OCI-LY3 (cell line): ENCODE measurements at regions not wholly inside any gene's neighbourhood (a gene's known extent, or its start where the extent isn't known, plus 50 kb on each side); places are given as distances from the start of the nearest gene placed in this dataset.
A peak's percentile ranks its signal among the peaks of the same experiment; 100 is the strongest.

ENCODE experiments used
- H2AFZ ChIP-seq: fragments of 200-600, 300-600 bp; shearing (Covaris generic); 2 replicates; pipeline ENCODE4 v1.6.0; 2014; ENCODE audit warnings: antibody characterized with exemption, low read depth, low read length
- H3K27ac ChIP-seq: fragments of 200-600, 300-600 bp; sonication (generic); 2 replicates; pipeline ENCODE4 v1.5.1; 2014; ENCODE audit warnings: mild to moderate bottlenecking, low read length, moderate library complexity, mixed read lengths
- H3K27me3 ChIP-seq: fragments of 200-600, 300-600 bp; sonication (generic); 2 replicates; pipeline ENCODE4 v1.6.1; 2014; ENCODE audit warnings: low read depth, low read length, mixed read lengths
- H3K36me3 ChIP-seq: fragments of 200-600, 300-600 bp; sonication (generic); replicated peaks from 2 replicates; pipeline ENCODE3; 2014; ENCODE audit warnings: low read depth, low read length, mixed read lengths
- H3K4me1 ChIP-seq: fragments of 300-600, 200-600 bp; sonication (generic); 2 replicates; pipeline ENCODE4 v1.6.1; 2014; ENCODE audit warnings: low read length, mixed read lengths
- H3K4me2 ChIP-seq: fragments of 200-600, 300-600 bp; sonication (generic); 2 replicates; pipeline ENCODE4 v1.6.1; 2014; ENCODE audit warnings: low read length, mixed read lengths
- H3K4me3 ChIP-seq: fragments of 300-600, 200-600 bp; sonication (generic); 2 replicates; pipeline ENCODE4 v1.5.1; 2014; ENCODE audit warnings: antibody characterized with exemption, mild to moderate bottlenecking, low read length, moderate library complexity
- H3K79me2 ChIP-seq: fragments of 300-600, 200-600 bp; shearing (Covaris generic); 2 replicates; pipeline ENCODE4 v1.6.1; 2014; ENCODE audit warnings: mild to moderate bottlenecking, low read length, mixed read lengths
- H3K9ac ChIP-seq: fragments of 300-600, 200-600 bp; shearing (Covaris generic); 2 replicates; pipeline ENCODE4 v1.6.0; 2014; ENCODE audit warnings: mild to moderate bottlenecking, low read length, moderate library complexity
- H3K9me3 ChIP-seq: fragments of 200-600, 300-600 bp; shearing (Covaris generic); 2 replicates; pipeline ENCODE4 v1.6.1; 2014; ENCODE audit warnings: low read length, mixed read lengths; ENCODE audit not compliant: insufficient read depth
- H4K20me1 ChIP-seq: fragments of 200-600, 300-600 bp; sonication (generic); 2 replicates; pipeline ENCODE4 v1.6.1; 2016; ENCODE audit warnings: low read length, mixed read lengths; ENCODE audit not compliant: insufficient read depth
- EZH2phosphoT487 ChIP-seq: fragments of 200-600 bp; shearing (Covaris generic); IDR thresholded peaks from 2 replicates; pipeline ENCODE4 v1.6.1; 2018; ENCODE audit warnings: antibody characterized with exemption, mixed run types, low read depth
- TF ChIP-seq, protein P1 (sequence below): fragments of 200-600, 300-600 bp; sonication (generic); IDR thresholded peaks from 2 replicates; pipeline ENCODE4 v1.5.1; 2014; ENCODE audit warnings: antibody characterized with exemption, low read length, low read depth

DNA sequence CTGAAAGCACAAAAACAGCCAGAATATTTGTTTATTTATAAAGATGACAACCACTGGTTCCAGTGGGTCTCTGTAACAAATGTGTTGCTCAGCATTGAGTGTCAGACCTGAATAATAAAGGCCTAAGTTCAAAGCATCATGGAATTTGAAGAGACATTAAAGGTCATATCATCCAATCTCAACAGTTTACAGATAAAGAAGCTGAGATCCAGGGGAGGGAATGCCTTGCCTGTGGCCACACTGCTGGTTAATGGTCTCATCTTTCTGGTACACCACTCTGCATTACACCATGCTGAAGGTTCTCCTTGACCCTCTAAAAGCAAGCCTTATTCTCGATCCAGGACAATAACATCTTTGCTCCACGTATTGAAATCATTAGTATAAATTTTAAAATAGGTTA lies 446.5 kb upstream of the ACVR2A start:
- TF ChIP-seq EZH2phosphoT487: no peak
- TF ChIP-seq, protein P1, sequence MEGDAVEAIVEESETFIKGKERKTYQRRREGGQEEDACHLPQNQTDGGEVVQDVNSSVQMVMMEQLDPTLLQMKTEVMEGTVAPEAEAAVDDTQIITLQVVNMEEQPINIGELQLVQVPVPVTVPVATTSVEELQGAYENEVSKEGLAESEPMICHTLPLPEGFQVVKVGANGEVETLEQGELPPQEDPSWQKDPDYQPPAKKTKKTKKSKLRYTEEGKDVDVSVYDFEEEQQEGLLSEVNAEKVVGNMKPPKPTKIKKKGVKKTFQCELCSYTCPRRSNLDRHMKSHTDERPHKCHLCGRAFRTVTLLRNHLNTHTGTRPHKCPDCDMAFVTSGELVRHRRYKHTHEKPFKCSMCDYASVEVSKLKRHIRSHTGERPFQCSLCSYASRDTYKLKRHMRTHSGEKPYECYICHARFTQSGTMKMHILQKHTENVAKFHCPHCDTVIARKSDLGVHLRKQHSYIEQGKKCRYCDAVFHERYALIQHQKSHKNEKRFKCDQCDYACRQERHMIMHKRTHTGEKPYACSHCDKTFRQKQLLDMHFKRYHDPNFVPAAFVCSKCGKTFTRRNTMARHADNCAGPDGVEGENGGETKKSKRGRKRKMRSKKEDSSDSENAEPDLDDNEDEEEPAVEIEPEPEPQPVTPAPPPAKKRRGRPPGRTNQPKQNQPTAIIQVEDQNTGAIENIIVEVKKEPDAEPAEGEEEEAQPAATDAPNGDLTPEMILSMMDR: no peak
- H3K9ac ChIP-seq: no peak overlapping the region
- H3K79me2 ChIP-seq: no peaks in the 10 kb centered on the region
- H3K27ac ChIP-seq: no peak overlapping the region
- no peaks in the 10 kb centered on the region for H3K36me3 ChIP-seq
- H3K4me1 ChIP-seq: peaks cover 21% of the 10 kb centered on the region
- H3K9me3 ChIP-seq: no peaks in the 10 kb centered on the region
- no peak overlapping the region for H3K4me2 ChIP-seq
- H2AFZ ChIP-seq: no peak overlapping the region
- H3K27me3 ChIP-seq: no peaks in the 10 kb centered on the region
- no peaks in the 10 kb centered on the region for H4K20me1 ChIP-seq
- no peak overlapping the region for H3K4me3 ChIP-seq

DNA sequence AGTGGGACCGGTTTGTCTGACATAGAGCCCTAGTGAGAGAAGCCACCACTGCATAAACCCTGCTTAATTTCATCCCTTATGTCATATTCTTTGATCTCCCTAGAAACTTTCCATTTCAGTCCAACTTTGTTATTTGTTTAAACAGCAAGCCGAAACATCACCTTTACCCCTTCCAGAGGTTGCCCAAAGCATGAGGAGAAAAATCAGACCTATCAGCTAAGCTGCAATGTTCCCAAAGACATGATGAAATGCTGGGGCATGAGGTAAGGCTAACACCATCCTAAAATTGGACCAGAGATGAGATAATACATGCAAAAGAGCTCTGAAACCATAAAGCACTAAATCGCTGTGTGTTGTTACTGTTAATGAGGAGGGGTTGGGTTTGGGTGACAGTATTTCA lies 447.9 kb upstream of the ACVR2A start:
- TF ChIP-seq, protein P1: no peak
- TF ChIP-seq EZH2phosphoT487: no peak
- H3K9me3 ChIP-seq: no peaks in the 10 kb centered on the region
- no peaks in the 10 kb centered on the region for H3K79me2 ChIP-seq
- H3K9ac ChIP-seq: no peak overlapping the region
- peaks cover 24% of the 10 kb centered on the region for H3K4me1 ChIP-seq
- no peak overlapping the region for H2AFZ ChIP-seq
- H3K36me3 ChIP-seq: no peaks in the 10 kb centered on the region
- no peaks in the 10 kb centered on the region for H3K27me3 ChIP-seq
- H3K27ac ChIP-seq: no peak overlapping the region
- no peak overlapping the region for H3K4me3 ChIP-seq
- H4K20me1 ChIP-seq: no peaks in the 10 kb centered on the region
- no peak overlapping the region for H3K4me2 ChIP-seq

DNA sequence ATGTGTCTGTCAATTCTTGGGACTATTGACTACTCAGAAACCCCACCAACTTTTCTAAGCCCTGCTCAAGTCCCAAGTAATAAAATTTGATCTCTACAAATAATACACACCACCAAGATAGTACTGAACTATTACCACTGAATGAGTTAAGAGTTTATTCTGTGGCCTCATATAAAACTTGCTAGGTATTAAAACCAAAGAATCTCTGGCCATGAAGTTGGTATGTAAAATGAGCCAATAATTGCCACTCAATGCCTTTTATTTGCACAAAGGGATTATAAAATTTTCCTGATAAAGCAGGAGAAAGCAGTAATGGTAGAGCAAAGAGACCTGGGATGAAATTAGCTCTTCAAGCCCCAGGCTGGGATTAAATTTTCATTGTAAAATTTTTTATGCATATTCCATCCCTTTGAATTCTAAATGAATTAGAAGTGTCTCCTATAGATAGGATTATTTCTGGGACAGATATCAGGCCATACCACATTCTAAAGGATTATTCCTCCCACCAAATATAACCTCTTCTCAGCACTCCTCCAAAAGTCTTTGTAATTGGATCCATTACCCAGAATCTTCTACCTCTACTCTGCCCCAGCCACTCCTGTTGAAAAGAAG lies 450.5 kb upstream of the ACVR2A start:
- Histone ChIP-seq H4K20me1 (no peaks in the 10 kb centered on the region), H3K9ac (no peak overlapping the region), H3K4me3 (no peak overlapping the region), H3K4me2 (no peak overlapping the region), H3K9me3 (no peaks in the 10 kb centered on the region), H3K4me1 (peaks cover 35% of the 10 kb centered on the region), H3K36me3 (no peaks in the 10 kb centered on the region), H2AFZ (no peak overlapping the region), H3K27me3 (peaks cover 6% of the 10 kb centered on the region), H3K79me2 (no peaks in the 10 kb centered on the region), H3K27ac (no peak overlapping the region)
- no peak for TF ChIP-seq EZH2phosphoT487
- TF ChIP-seq, protein P1: no peak

DNA sequence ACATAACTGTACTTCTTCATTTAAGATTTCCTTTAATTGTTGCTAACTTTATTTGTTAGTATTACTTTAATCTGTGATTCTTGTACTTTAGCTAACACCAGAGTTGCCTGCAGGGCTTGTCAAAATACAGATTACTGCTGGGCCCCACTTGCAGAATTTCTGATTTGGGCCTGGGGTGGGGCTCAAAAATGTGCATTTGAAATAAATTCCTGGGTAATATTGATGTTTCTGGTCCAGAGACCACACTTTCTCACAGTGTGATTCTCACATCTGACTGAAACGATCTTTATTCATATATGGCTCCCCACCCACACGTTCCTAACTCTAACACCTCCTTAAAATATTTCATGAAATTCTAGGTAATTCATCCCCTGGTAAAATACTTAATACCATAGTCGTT lies 452.6 kb upstream of the ACVR2A start:
- Histone ChIP-seq H3K4me2 (peak overlapping the region; percentile 43), H3K4me3 (peak overlapping the region; percentile 14; the same call in 1 of the 2 replicates), H3K79me2 (no peaks in the 10 kb centered on the region), H2AFZ (0 out of 2 replicates have a peak overlapping the region, but pooled peaks have one; percentile 7), H3K9ac (no peak overlapping the region), H4K20me1 (no peaks in the 10 kb centered on the region), H3K36me3 (no peaks in the 10 kb centered on the region), H3K27me3 (peaks cover 6% of the 10 kb centered on the region), H3K27ac (no peak overlapping the region), H3K9me3 (no peaks in the 10 kb centered on the region), H3K4me1 (peaks cover 54% of the 10 kb centered on the region)
- TF ChIP-seq, protein P1: no peak
- no peak for TF ChIP-seq EZH2phosphoT487
